Activated CD4-positive, alpha-beta memory T cell treated with anti-CD3 and anti-CD28 coated beads, Interleukin-2, amount 10 ng/mL, durations not matched to agents 7 days and 5 days (primary cell): ENCODE measurements at regions not wholly inside any gene's neighbourhood (a gene's known extent, or its start where the extent isn't known, plus 50 kb on each side); places are given as distances from the start of the nearest gene placed in this dataset.

Experiments used
- CTCF ChIA-PET: fragments of 350-600 bp; sonication (Branson Sonifier 250); formaldehyde crosslinking; loops from one replicate; lab custom pipeline; 2021; ENCODE audit warnings: antibody characterized with exemption, inconsistent platforms; lab: Charles Lee
- POLR2A ChIA-PET: fragments of 350-600 bp; sonication (Branson Sonifier 250); formaldehyde crosslinking; loops from one replicate; lab custom pipeline; 2021; ENCODE audit warnings: antibody characterized with exemption; lab: Charles Lee
- DNase-seq: peaks from one replicate; pipeline ENCODE4 v3.0.0-alpha.2; 2020
- H3K27ac Mint-ChIP-seq: one replicate; pipeline ENCODE4 v1.8.0; 2021; ENCODE audit warnings: mild to moderate bottlenecking, mixed read lengths
- H3K27me3 Mint-ChIP-seq: one replicate; pipeline ENCODE4 v1.8.0; 2021; ENCODE audit warnings: mixed read lengths
- H3K36me3 Mint-ChIP-seq: one replicate; pipeline ENCODE4 v1.8.0; 2021; ENCODE audit warnings: low read depth, mixed read lengths
- H3K4me1 Mint-ChIP-seq: one replicate; pipeline ENCODE4 v1.8.0; 2021; ENCODE audit warnings: mixed read lengths
- H3K4me3 Mint-ChIP-seq: one replicate; pipeline ENCODE4 v1.8.0; 2021; ENCODE audit warnings: mild to moderate bottlenecking, mixed read lengths
- H3K9me3 Mint-ChIP-seq: one replicate; pipeline ENCODE4 v1.8.0; 2021; ENCODE audit warnings: mixed read lengths

GRCh38 chr2:59578349-59578748, 975.1 kb downstream of the BCL11A start:
- no peaks in the 10 kb centered on the region for H3K27me3 Mint-ChIP-seq
- no peaks in the 10 kb centered on the region for H3K4me1 Mint-ChIP-seq
- no peaks in the 10 kb centered on the region for H3K36me3 Mint-ChIP-seq
- no peak overlapping the region for H3K27ac Mint-ChIP-seq
- POLR2A ChIA-PET = no interaction called here
- DNase-seq = no peak
- CTCF ChIA-PET = no interaction called here
- H3K9me3 Mint-ChIP-seq = peaks cover 2% of the 10 kb centered on the region
- no peak overlapping the region for H3K4me3 Mint-ChIP-seq

GRCh38 chr2:59575191-59575590, 978.3 kb downstream of the BCL11A start:
- H3K4me3 Mint-ChIP-seq = no peak overlapping the region
- no peaks in the 10 kb centered on the region for H3K36me3 Mint-ChIP-seq
- ChIA-PET POLR2A (no interaction called here), CTCF (no interaction called here)
- H3K27me3 Mint-ChIP-seq = no peaks in the 10 kb centered on the region
- no peak overlapping the region for H3K27ac Mint-ChIP-seq
- H3K4me1 Mint-ChIP-seq = no peaks in the 10 kb centered on the region
- no peak for DNase-seq
- no peaks in the 10 kb centered on the region for H3K9me3 Mint-ChIP-seq

- DNase-seq = no peak
- Mint-ChIP-seq H3K36me3 (no peaks in the 10 kb centered on the region), H3K4me3 (no peak overlapping the region), H3K9me3 (no peaks in the 10 kb centered on the region), H3K27ac (no peak overlapping the region), H3K4me1 (no peaks in the 10 kb centered on the region), H3K27me3 (no peaks in the 10 kb centered on the region)
- CTCF ChIA-PET = no interaction called here
- POLR2A ChIA-PET = no interaction called here
Measured at GRCh38 chr2:59572227-59572626, 981.2 kb downstream of the BCL11A start.

- ChIA-PET POLR2A (no interaction called here), CTCF (interaction anchor here (0.7 kb wide), 1 partner anchor 119 kb away, joined by 3 read pairs; no protein-coding TSS in a partner anchor)
- H3K9me3 Mint-ChIP-seq = no peaks in the 10 kb centered on the region
- no peaks in the 10 kb centered on the region for H3K4me1 Mint-ChIP-seq
- DNase-seq = no peak
- no peaks in the 10 kb centered on the region for H3K27me3 Mint-ChIP-seq
- H3K27ac Mint-ChIP-seq = no peak overlapping the region
- H3K4me3 Mint-ChIP-seq = no peak overlapping the region
- no peaks in the 10 kb centered on the region for H3K36me3 Mint-ChIP-seq
Measured at GRCh38 chr2:59570818-59571217, 982.6 kb downstream of the BCL11A start.

GRCh38 chr2:59569124-59569523, 984.3 kb downstream of the BCL11A start:
- H3K27me3 Mint-ChIP-seq = no peaks in the 10 kb centered on the region
- H3K9me3 Mint-ChIP-seq = no peaks in the 10 kb centered on the region
- DNase-seq = no peak
- ChIA-PET POLR2A (no interaction called here), CTCF (no interaction called here)
- H3K4me3 Mint-ChIP-seq = no peak overlapping the region
- no peaks in the 10 kb centered on the region for H3K4me1 Mint-ChIP-seq
- no peaks in the 10 kb centered on the region for H3K36me3 Mint-ChIP-seq
- no peak overlapping the region for H3K27ac Mint-ChIP-seq

GRCh38 chr2:59568461-59568860, 985.0 kb downstream of the BCL11A start:
- no peaks in the 10 kb centered on the region for H3K36me3 Mint-ChIP-seq
- CTCF ChIA-PET = no interaction called here
- H3K4me3 Mint-ChIP-seq = no peak overlapping the region
- no peaks in the 10 kb centered on the region for H3K27me3 Mint-ChIP-seq
- POLR2A ChIA-PET = no interaction called here
- no peaks in the 10 kb centered on the region for H3K9me3 Mint-ChIP-seq
- no peak overlapping the region for H3K27ac Mint-ChIP-seq
- no peak for DNase-seq
- no peaks in the 10 kb centered on the region for H3K4me1 Mint-ChIP-seq

- Mint-ChIP-seq H3K9me3 (no peaks in the 10 kb centered on the region), H3K36me3 (no peaks in the 10 kb centered on the region), H3K27ac (no peak overlapping the region), H3K4me3 (no peak overlapping the region), H3K27me3 (no peaks in the 10 kb centered on the region), H3K4me1 (no peaks in the 10 kb centered on the region)
- DNase-seq = no peak
- POLR2A ChIA-PET = no interaction called here
- CTCF ChIA-PET = no interaction called here
Measured at GRCh38 chr2:59567151-59567550, 986.3 kb downstream of the BCL11A start.

GRCh38 chr2:59566739-59567138, 986.7 kb downstream of the BCL11A start:
- no peak for DNase-seq
- ChIA-PET CTCF (no interaction called here), POLR2A (no interaction called here)
- no peak overlapping the region for H3K27ac Mint-ChIP-seq
- no peak overlapping the region for H3K4me3 Mint-ChIP-seq
- no peaks in the 10 kb centered on the region for H3K36me3 Mint-ChIP-seq
- H3K27me3 Mint-ChIP-seq = no peaks in the 10 kb centered on the region
- no peaks in the 10 kb centered on the region for H3K4me1 Mint-ChIP-seq
- H3K9me3 Mint-ChIP-seq = no peaks in the 10 kb centered on the region

- H3K27ac Mint-ChIP-seq = no peak overlapping the region
Measured at GRCh38 chr2:59561281-59561680, 992.2 kb downstream of the BCL11A start.

GRCh38 chr2:59560769-59561168, 992.7 kb downstream of the BCL11A start:
- H3K27ac Mint-ChIP-seq = no peak overlapping the region
- peaks cover 3% of the 10 kb centered on the region for H3K9me3 Mint-ChIP-seq
- POLR2A ChIA-PET = no interaction called here
- no peaks in the 10 kb centered on the region for H3K36me3 Mint-ChIP-seq
- H3K4me3 Mint-ChIP-seq = no peak overlapping the region
- CTCF ChIA-PET = no interaction called here
- no peaks in the 10 kb centered on the region for H3K4me1 Mint-ChIP-seq
- DNase-seq = no peak
- no peaks in the 10 kb centered on the region for H3K27me3 Mint-ChIP-seq

More at GRCh38 chr2:59561281-59561680, 992.2 kb downstream of the BCL11A start:
- Mint-ChIP-seq H3K27me3 (no peaks in the 10 kb centered on the region), H3K36me3 (no peaks in the 10 kb centered on the region), H3K4me1 (no peaks in the 10 kb centered on the region), H3K9me3 (peaks cover 3% of the 10 kb centered on the region), H3K4me3 (no peak overlapping the region)
- ChIA-PET POLR2A (no interaction called here), CTCF (no interaction called here)
- DNase-seq = no peak

- no peaks in the 10 kb centered on the region for H3K9me3 Mint-ChIP-seq
- no peak overlapping the region for H3K27ac Mint-ChIP-seq
- no peaks in the 10 kb centered on the region for H3K4me1 Mint-ChIP-seq
- ChIA-PET POLR2A (no interaction called here), CTCF (no interaction called here)
- H3K36me3 Mint-ChIP-seq = no peaks in the 10 kb centered on the region
- DNase-seq = no peak
- H3K27me3 Mint-ChIP-seq = no peaks in the 10 kb centered on the region
- no peak overlapping the region for H3K4me3 Mint-ChIP-seq
Measured at GRCh38 chr2:59540864-59541263, 1012.6 kb downstream of the BCL11A start.

GRCh38 chr2:59538398-59538911, 1015.0 kb downstream of the BCL11A start:
- ChIA-PET CTCF (no interaction called here), POLR2A (no interaction called here)
- Mint-ChIP-seq H3K36me3 (no peaks in the 10 kb centered on the region), H3K27ac (no peak overlapping the region), H3K9me3 (no peaks in the 10 kb centered on the region), H3K27me3 (no peaks in the 10 kb centered on the region), H3K4me1 (no peaks in the 10 kb centered on the region), H3K4me3 (no peak overlapping the region)
- DNase-seq = no peak

- Mint-ChIP-seq H3K4me1 (no peaks in the 10 kb centered on the region), H3K36me3 (no peaks in the 10 kb centered on the region), H3K27ac (no peak overlapping the region), H3K27me3 (no peaks in the 10 kb centered on the region), H3K9me3 (no peaks in the 10 kb centered on the region), H3K4me3 (no peak overlapping the region)
- CTCF ChIA-PET = no interaction called here
- POLR2A ChIA-PET = no interaction called here
- DNase-seq = no peak
Measured at GRCh38 chr2:59532808-59533207, 1020.6 kb downstream of the BCL11A start.

GRCh38 chr2:59530258-59530657, 1023.2 kb downstream of the BCL11A start:
- ChIA-PET POLR2A (no interaction called here), CTCF (no interaction called here)
- Mint-ChIP-seq H3K9me3 (peaks cover 4% of the 10 kb centered on the region), H3K4me3 (no peak overlapping the region), H3K4me1 (no peaks in the 10 kb centered on the region), H3K36me3 (no peaks in the 10 kb centered on the region), H3K27me3 (no peaks in the 10 kb centered on the region), H3K27ac (no peak overlapping the region)
- DNase-seq = no peak
